HG03025 (cell line): ENCODE measurements at regions not wholly inside any gene's neighbourhood (a gene's known extent, or its start where the extent isn't known, plus 50 kb on each side); places are given as distances from the start of the nearest gene placed in this dataset.

Experiments used
- ATAC-seq: cut with Tn5 transposase; IDR thresholded peaks from one replicate; pipeline ENCODE4 v1.9.1; 2021; ENCODE audit warnings: mild to moderate bottlenecking, moderate library complexity; ENCODE audit not compliant: unreplicated experiment, low FRiP score

DNA sequence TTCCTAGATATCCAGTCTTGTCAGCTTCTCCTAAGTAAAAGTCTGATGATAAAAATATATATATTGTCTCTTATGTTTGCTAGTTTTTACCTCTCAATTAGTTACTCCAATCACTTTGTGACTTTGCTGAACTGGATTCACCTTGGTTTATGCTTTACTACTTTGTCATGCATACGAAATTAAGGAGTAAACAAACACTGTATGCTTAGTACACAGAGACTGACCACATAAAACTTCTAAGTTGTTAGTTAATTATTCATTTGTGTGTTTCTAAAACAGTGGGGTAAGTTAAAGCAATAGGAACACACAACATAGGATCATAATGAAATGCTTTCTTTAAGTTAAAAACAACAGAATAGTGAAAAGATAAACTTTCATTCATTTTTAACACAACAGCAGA is 877.3 kb upstream of the MAP3K7 start:
- ATAC-seq = no peak

DNA sequence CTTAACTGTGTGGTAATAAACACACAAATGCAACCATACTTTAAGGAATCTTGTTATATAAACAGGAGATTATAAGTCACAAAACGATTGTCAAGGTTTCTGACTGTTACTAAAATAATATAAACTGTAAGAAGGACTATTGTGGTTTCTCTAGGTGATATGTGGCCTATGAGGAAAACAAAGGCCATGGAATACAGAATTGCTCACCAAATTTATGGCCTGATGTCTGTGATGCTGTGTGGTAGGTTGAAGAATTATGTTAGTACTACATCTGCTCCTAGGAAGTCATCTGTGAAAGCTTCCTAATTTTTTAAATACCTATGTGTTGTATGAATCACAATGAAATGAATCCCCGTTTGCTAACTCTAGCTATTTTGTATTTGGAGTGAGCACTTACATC is 875.4 kb upstream of the MAP3K7 start:
- no peak for ATAC-seq

DNA sequence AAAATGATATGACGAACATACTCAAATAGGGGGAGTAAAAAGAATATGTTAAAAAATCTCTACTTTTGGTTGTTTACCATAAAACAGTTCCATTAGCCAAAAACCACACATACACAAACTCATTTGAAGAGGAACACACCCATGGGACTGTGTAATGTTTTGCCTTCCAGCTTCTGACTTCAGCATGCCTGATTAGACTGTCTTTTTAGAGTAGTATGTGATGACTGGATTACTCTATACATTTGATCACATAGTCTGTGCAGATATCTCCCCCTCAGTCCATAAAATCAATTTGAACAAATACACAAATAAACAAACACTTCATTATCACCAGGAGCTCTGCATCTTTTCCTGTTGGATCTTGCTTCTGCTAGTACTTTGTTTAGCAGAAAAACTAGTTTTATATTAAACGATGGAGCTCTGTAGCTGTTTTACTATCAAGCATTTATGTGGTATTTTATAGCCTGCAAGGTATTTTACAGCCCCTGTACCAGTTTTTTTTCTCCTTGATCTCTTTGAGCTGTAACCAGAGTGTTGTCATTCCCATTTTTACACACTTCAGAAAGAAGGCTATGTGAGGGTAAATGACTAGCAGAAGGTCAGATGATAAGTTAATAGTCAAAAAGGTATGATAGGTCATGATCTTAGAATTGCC is 866.5 kb upstream of the MAP3K7 start:
- ATAC-seq = no peak

DNA sequence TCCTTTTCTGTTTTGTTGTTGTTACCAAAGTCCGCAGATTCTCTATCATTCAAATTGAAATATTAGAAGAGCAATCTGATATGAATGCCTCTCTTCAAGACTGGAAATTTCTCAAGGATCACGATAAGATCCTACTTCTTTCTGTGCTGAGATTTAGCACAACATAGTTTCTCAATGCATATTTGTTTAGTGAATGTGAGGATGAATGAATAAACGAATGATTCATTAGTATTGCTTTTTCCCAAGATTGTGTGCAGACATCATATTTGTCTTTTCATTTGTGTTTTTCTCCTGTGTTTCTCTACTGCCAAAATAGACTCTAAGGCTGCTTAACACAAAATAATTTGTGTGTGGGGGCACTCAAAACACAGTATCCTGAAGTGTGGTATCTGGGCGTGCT is 862.7 kb upstream of the MAP3K7 start:
- ATAC-seq = no peak

DNA sequence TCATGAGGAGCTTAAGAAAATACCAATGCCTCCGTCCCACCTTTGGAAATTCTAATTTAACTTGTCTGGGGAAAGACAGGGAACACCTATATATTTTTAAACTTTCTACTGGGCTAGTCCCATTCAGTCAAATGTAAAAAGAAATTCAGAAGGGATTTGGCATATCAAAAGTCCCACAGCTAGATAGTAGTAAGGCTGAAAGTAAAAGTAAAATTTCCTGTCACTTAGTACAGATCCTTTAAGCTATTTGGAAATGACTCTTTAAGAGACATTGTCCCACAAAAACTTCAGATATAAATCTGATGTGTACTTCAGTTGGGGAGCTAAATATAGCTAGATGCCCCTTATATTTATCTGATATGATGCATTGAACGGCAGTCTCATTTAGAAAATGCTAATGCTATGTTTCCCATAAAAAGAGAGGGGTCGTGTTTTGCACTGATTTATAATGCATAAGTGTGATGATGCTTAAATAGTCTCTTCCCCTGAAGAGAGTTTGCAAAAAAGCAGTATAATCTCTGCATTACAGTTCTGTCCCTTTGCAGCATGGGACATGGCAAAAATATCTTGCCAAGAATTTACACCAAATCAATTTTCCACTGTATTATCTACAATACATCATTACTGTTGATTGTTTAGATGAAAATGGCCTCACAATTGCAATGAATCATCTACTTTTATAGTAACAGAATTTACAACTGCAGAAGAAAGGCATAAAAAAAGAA is 860.8 kb upstream of the MAP3K7 start:
- ATAC-seq = no peak

DNA sequence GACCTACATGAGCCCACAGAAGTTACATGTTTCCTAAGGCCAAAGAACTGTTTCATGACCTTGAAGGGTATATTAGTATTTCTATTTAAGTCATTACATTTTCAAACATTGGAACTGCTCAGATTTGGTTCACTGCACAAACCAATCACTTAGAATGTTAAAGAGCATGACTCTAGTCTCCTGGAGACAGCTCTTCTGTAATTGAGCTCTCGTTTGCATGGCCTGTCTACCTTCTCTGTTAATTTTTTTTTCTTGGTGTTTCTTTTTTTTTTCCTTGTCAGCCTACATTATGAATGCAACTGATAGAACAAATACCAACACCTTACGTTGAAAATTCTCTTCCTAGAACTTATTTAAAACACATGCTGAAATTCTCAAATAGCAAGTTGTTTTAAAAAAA is 860.2 kb upstream of the MAP3K7 start:
- no peak for ATAC-seq

DNA sequence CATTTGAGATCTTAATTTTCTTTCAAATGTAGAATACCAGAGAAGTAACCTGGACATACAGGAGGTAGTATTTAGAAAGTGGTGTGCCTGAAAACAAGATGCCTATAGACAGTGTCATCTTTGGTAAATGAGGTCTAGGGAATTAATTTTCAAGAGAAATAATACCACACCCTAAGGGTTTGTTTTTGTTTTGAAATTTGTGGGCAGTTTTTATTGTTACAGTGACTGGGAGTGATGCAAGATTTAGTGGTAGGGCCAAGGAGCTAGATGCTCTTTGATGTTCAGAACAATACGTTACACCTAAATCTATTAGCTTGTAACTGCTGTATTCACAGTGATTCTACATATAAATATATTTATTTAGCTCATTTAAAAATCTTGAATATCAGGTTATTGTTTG is 856.5 kb upstream of the MAP3K7 start:
- no peak for ATAC-seq

DNA sequence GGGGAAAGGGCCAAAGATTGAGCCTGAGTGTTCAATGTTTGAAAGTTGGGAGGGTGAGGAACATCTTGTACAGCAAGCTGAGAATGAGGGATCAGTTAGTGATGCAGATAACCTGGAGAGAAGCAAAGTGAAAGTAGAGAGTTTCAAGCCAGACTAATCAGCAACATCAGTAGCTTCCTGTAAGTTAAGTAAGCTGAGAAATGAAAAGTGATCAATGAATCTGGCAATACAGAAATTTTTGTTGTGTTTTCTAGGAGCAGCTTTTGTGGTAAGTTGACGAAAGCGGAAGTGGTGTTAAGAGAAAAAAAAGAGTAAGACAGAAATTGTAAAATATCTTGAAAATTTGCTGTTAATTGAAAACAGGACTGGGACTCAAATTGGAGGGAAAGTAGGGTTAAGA is 855.5 kb upstream of the MAP3K7 start:
- ATAC-seq = peak; percentile 49

DNA sequence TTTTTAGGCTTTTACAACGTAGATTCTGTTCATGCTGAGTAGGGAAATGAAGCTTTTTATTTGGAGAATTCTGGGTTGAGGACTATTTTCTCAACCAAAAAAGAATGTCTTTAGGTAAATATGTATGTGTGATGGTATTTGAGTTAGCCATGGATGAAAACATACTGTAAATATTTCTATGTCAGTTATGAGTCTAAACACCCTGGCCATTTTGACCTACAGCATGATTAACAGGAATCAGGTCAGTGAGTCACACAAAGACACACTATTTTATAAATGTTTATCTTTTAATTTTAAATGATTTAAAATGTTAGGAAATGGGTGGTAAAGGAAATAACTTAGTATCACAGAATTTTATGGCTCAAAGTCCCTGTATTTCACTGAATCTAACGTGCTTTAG is 851.7 kb upstream of the MAP3K7 start:
- ATAC-seq = no peak

DNA sequence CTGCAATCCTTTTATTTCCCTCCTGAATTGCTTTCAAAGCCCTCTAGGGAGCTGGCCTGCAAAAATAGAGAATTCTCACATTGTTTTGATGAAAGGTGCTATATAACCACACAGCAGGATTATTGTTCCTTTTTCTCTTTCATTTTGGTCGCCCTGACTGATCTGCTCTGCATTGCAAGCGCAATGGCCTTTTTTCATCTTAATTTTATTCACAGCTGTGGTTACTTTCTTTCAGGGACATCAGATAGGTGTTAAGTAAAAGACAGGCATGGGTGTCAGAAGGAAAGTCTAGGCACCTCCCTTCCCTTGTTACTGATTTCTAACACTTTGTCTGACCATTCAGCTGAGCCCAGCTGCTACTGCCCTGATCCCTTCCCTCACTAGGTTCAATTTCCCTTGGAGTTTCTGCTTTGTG is 850.5 kb upstream of the MAP3K7 start:
- ATAC-seq = no peak

DNA sequence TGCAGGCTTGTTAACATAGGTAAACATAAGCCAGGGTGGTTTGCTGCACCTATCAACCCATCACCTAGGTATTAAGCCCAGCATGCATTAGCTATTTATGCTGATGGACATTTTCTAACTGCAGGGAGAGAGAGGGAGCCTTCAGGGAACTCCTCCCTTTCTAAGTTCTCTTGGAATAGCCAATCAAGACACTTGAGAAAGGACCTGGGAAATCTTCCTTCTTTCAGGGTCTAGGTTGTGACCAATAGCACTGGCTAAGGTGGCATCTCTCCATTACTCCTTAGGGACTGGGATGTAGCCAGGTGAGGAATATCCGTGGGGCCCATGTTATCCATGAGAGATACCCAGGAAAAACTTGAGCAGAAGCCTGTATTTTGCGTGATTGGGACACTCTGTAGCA is 849.6 kb upstream of the MAP3K7 start:
- ATAC-seq = no peak

DNA sequence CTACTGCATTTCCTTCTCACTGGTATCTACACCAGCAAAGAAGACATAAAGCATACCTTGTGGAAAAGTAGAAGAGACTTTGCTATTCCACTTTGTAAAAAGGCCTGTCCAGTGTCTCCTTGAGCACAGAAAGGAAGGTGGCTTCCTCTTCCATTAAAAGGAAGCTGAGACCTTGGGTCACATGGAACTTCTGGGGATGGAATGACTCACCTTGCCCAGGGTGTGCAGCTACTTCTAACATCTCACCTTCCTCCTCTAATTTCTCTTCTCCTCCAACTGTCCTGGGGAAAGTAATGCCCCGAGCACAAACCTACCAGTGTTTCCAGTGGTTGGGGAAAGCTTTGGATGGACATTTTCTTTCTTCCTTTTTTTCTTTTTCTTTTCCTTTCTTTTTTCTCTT is 848.8 kb upstream of the MAP3K7 start:
- no peak for ATAC-seq

DNA sequence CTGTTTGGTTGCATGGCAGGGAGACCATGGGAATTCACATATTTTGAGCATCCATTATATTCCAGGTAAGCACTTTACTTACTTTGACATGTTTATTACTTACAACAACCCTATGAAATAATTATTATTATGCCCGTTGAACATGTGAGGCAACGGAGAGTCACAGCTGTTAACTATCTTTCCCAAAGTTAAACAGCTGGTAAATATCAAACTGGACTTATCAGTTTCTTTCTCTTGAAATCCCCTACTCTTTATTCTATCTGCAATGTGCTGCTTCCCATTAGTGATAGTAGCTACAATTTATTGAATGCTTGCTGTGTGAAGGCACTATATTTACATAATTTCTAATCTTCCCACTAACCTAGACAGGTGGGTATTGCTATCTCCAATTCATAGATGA is 847.7 kb upstream of the MAP3K7 start:
- ATAC-seq = no peak

DNA sequence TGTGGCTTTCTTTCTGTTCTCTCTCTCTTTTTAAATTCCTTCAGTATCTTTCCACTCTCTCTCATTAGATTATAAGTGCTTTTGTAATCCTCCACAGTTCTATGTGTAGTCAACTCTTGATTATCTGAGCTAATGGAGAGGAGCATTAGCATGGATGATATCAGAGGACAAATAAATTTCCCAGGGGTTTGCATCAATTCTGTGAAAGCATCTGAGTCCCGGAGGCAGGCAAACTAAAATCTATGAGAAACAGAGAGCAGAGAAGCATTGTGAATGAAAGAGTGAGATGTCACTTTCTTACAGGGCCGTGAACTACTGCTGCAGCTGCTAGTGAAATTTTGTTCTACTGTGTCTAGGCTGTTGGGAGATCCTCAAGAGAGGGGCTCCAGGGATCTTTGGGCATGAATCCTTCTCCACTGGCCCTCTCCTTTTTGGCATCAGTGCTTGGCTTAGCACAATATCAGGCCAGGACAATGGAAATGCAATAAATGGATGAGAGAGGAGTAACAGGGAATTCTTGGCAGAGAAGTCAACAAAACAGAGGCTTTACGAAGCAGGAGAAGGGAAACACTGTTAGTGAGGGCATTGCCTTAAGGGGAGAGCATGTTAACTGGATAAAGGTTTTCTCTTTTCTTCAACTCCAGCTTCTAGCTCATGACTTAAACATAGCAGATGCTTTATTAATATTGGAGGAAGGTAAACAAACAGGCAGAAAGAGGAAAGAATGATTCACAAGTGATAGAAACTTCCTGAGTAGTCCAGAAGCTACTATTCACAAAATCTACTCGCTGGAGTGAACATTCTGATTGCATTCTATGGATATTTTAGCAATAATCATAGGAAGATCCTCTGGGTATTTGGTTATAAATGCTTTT is 847.0 kb upstream of the MAP3K7 start:
- ATAC-seq = no peak

DNA sequence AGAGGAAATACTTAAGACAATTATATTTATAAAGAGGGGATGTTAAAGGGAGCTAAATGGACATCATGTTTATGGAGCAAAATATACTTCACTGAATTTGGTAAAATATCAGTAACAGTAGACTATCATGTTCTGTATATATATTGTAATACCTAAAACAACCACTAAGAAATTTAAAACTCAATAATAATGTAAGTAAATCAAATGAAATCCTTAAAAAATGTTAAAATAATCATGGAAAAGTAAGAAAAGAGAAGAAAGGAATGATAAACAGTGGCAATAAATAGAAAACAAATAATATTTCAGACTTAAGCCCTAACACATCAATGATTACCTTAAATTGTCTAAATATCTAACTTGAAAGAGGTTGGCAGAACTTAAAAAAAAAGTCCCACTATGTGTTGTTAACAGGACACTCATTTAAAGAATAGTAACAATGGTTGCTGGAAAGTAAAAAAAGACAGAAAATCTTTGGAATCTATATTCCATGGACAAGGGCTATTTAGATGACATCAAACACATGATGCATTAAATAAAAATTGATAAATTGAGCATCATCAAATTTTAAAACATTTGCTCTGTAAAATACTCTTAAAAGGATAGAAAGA is 842.2 kb upstream of the MAP3K7 start:
- no peak for ATAC-seq

DNA sequence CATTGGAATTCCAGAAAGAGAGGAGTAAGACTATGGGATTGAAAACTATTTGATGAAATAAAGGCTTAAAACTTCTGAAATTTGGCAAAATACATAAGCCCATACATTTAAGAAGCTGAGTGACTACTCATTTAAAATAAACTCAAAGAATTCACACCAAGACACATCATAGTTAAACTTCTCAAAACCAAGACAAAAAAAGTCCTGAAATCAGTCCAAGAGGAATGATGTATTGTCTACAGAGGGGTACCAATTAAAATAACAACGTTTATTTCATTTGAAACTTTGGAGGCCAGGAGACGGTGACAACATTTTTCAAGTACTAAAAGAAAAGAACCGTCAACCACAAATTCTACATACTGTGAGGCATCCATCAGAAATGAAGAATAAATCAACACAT is 841.4 kb upstream of the MAP3K7 start:
- no peak for ATAC-seq

DNA sequence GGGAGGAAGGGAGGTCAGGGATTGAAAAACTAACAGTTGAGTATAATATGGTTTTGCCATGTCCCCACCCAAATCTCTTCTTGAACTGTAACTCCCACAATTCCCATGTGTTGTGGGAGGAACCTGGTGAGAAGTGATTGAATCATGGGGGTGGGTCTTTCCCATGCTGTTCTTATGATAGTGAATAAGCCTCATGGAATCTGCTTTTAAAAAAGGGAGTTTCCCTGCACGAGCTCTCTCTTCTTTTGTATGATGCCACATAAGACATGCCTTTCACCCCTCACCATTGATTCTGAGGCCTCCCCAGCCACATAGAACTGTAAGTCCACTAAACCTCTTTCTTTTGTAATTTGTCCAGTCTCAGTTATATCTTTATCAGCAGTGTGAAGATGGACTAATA is 833.4 kb upstream of the MAP3K7 start:
- no peak for ATAC-seq

DNA sequence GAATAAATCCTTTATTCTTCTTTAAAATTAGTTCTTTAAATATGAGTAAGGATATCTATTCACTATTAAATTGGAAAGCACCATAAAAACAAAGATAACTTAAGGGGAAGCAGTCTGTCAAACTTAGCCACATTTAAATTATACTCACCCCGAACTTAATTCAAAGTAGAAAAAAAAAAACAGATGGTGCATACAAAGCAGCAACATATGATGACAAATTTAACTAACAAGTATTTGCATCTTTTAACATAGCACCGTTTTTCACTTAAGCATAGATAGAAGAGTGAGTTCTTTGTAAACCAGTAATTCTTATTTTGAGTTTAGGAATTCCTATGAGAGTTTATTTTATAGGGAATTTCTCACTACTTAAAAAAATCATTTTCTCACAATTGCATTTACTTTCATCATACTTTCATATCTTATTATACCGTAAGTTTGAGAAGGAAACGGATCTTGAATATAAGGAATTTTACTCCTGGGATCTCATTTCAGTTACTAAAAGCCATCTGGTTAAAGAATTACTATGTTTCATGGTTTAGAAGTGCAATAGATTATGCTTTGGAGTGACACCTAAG is 828.2 kb upstream of the MAP3K7 start:
- ATAC-seq = no peak

DNA sequence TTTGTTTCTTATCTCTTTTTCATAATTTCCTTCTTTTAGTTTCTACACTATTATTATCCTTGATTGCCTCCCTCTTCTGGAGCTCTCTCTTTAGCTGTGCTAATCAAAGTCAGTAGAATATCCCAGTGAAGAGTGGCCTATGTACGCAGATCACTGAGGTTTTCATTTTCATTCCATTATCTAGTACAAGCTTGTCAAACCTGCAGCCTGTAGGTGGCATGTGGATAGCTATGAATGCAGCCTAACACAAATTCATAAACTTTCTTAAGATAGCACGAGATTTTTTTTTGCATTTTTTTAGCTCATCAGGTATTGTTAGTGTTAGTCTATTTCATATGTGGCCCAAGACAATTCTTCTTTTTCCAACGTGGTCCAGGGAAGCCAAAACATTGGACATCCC is 825.7 kb upstream of the MAP3K7 start:
- no peak for ATAC-seq

DNA sequence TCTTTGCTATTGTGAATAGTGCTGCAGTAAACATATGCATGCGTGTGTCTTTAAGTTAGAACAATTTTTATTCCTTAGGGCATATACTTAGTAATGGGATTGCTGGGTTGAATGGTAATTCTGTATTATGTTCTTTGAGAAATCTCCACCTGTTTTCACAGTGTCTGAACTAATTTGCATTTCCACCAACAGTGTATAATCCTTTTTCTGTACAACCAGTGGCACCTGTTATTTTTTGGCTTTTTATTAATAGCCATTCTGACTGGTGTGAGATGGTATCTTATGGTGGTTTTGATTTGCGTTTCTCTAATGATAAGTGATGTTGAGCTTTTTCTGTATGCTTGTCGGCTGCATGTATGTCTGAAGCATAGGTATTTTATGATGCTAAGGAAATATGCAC is 820.8 kb upstream of the MAP3K7 start:
- ATAC-seq = no peak

DNA sequence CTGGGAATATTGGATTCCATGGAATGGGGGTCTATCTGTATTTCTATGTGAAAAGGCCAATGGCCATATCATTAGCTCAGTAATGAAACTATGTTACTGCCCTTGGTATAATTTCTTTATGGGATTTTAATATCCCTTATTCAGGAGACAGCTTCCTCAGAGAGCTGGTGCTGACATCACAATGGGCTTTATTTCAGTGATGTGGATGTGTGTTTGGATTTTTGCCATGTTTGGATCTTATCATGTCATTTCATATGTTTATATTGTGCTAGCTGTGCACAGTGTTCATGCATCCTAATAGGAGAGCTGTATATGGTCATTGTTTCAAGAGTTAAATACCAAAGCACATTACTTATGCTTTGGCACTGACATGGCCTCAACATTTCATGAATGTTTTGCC is 806.1 kb upstream of the MAP3K7 start:
- no peak for ATAC-seq
